SK-N-MC (cell line): ENCODE measurements at regions not wholly inside any gene's neighbourhood (a gene's known extent, or its start where the extent isn't known, plus 50 kb on each side); places are given as distances from the start of the nearest gene placed in this dataset.

Experiments
- DNase-seq: peaks from one replicate; pipeline ENCODE4 v3.0.0-alpha.2; 2011; ENCODE audit warnings: low read depth, low spot score
- H3K27ac ChIP-seq: fragments of 200-600 bp; sonication (generic); 2 replicates; pipeline ENCODE4 v1.5.1; 2016; ENCODE audit warnings: mixed run types
- H3K36me3 ChIP-seq: fragments of 200-600 bp; sonication (generic); 2 replicates; pipeline ENCODE4 v1.6.1; 2017; ENCODE audit warnings: antibody characterized with exemption, low read length, mixed read lengths; ENCODE audit not compliant: insufficient read depth
- H3K4me3 ChIP-seq: fragments of 200-600 bp; sonication (generic); 2 replicates; pipeline ENCODE4 v1.5.1; 2016
- H3K9ac ChIP-seq: fragments of 200-600 bp; sonication (generic); 2 replicates; pipeline ENCODE4 v1.8.0; 2017; ENCODE audit warnings: mixed run types, mixed read lengths; ENCODE audit not compliant: insufficient read length
- H3K9me3 ChIP-seq: fragments of 200-600 bp; sonication (generic); 2 replicates; pipeline ENCODE4 v1.6.1; 2017; ENCODE audit warnings: low read depth, mild to moderate bottlenecking, antibody characterized with exemption, low read length, moderate library complexity, mixed read lengths
- EZH2 ChIP-seq: fragments of 200-600 bp; sonication (generic); IDR thresholded peaks from one replicate; pipeline ENCODE4 v1.6.1; 2017; ENCODE audit warnings: antibody characterized with exemption
- FOXP2 ChIP-seq: optimal IDR thresholded peaks from 2 replicates; pipeline ENCODE3; 2011; ENCODE audit warnings: mild to moderate bottlenecking, moderate library complexity; ENCODE audit not compliant: insufficient read depth; ENCODE audit errors: extremely low read length, control extremely low read depth
- POLR2AphosphoS5 ChIP-seq: IDR thresholded peaks from 2 replicates; pipeline ENCODE4 v1.6.1; 2012; ENCODE audit warnings: mild to moderate bottlenecking, low read depth, low read length, borderline replicate concordance

GRCh38 chr4:136583567-136583966, 948.7 kb downstream of the PCDH18 start:
- no peaks in the 10 kb centered on the region for H3K36me3 ChIP-seq
- no peak for DNase-seq
- H3K27ac ChIP-seq = no peak overlapping the region
- TF ChIP-seq POLR2AphosphoS5 = no peak
- TF ChIP-seq FOXP2 = no peak
- TF ChIP-seq EZH2 = no peak
- H3K4me3 ChIP-seq = no peak overlapping the region
- no peak overlapping the region for H3K9ac ChIP-seq
- no peaks in the 10 kb centered on the region for H3K9me3 ChIP-seq

GRCh38 chr4:136581119-136581518, 951.2 kb downstream of the PCDH18 start:
- Histone ChIP-seq H3K27ac (no peak overlapping the region), H3K9ac (no peak overlapping the region), H3K36me3 (no peaks in the 10 kb centered on the region), H3K9me3 (no peaks in the 10 kb centered on the region), H3K4me3 (no peak overlapping the region)
- TF ChIP-seq FOXP2 = no peak
- TF ChIP-seq POLR2AphosphoS5 = no peak
- no peak for TF ChIP-seq EZH2
- no peak for DNase-seq

GRCh38 chr4:136575146-136575545, 957.1 kb downstream of the PCDH18 start:
- no peak overlapping the region for H3K27ac ChIP-seq
- no peaks in the 10 kb centered on the region for H3K36me3 ChIP-seq
- TF ChIP-seq FOXP2 = no peak
- TF ChIP-seq POLR2AphosphoS5 = no peak
- TF ChIP-seq EZH2 = no peak
- no peak for DNase-seq
- H3K9ac ChIP-seq = no peak overlapping the region
- H3K4me3 ChIP-seq = no peak overlapping the region
- H3K9me3 ChIP-seq = no peaks in the 10 kb centered on the region

- H3K36me3 ChIP-seq = no peaks in the 10 kb centered on the region
- H3K27ac ChIP-seq = no peak overlapping the region
- no peak overlapping the region for H3K9ac ChIP-seq
- no peak overlapping the region for H3K4me3 ChIP-seq
- DNase-seq = no peak
- H3K9me3 ChIP-seq = no peaks in the 10 kb centered on the region
- TF ChIP-seq POLR2AphosphoS5 = no peak
- TF ChIP-seq FOXP2 = no peak
- TF ChIP-seq EZH2 = no peak
Measured at GRCh38 chr4:136573460-136573859, 958.8 kb downstream of the PCDH18 start.

- no peak overlapping the region for H3K9ac ChIP-seq
- no peak for TF ChIP-seq EZH2
- TF ChIP-seq POLR2AphosphoS5 = no peak
- no peak for TF ChIP-seq FOXP2
- no peak overlapping the region for H3K27ac ChIP-seq
- no peaks in the 10 kb centered on the region for H3K9me3 ChIP-seq
- DNase-seq = no peak
- H3K4me3 ChIP-seq = no peak overlapping the region
- H3K36me3 ChIP-seq = no peaks in the 10 kb centered on the region
Measured at GRCh38 chr4:136571315-136571714, 961.0 kb downstream of the PCDH18 start.

GRCh38 chr4:136562834-136563233, 969.5 kb downstream of the PCDH18 start:
- Histone ChIP-seq H3K27ac (0 out of 2 replicates have a peak overlapping the region, but pooled peaks have one; percentile 32), H3K9ac (no peak overlapping the region), H3K36me3 (no peaks in the 10 kb centered on the region), H3K4me3 (no peak overlapping the region), H3K9me3 (no peaks in the 10 kb centered on the region)
- no peak for TF ChIP-seq FOXP2
- TF ChIP-seq POLR2AphosphoS5 = no peak
- no peak for TF ChIP-seq EZH2
- DNase-seq = no peak

- TF ChIP-seq POLR2AphosphoS5 = no peak
- no peak for TF ChIP-seq FOXP2
- TF ChIP-seq EZH2 = no peak
Measured at GRCh38 chr4:136558940-136559494, 973.3 kb downstream of the PCDH18 start.

GRCh38 chr4:136557396-136557795, 974.9 kb downstream of the PCDH18 start:
- Histone ChIP-seq H3K9me3 (no peaks in the 10 kb centered on the region), H3K9ac (no peak overlapping the region), H3K4me3 (no peak overlapping the region), H3K36me3 (no peaks in the 10 kb centered on the region), H3K27ac (no peak overlapping the region)
- TF ChIP-seq EZH2 = no peak
- TF ChIP-seq FOXP2 = no peak
- TF ChIP-seq POLR2AphosphoS5 = no peak
- no peak for DNase-seq

More at GRCh38 chr4:136558940-136559494, 973.3 kb downstream of the PCDH18 start:
- Histone ChIP-seq H3K9ac (no peak overlapping the region), H3K9me3 (no peaks in the 10 kb centered on the region), H3K4me3 (no peak overlapping the region), H3K27ac (no peak overlapping the region), H3K36me3 (no peaks in the 10 kb centered on the region)
- no peak for DNase-seq

GRCh38 chr4:136554033-136554432, 978.3 kb downstream of the PCDH18 start:
- Histone ChIP-seq H3K9ac (no peak overlapping the region), H3K4me3 (no peak overlapping the region), H3K9me3 (no peaks in the 10 kb centered on the region), H3K27ac (no peak overlapping the region), H3K36me3 (no peaks in the 10 kb centered on the region)
- no peak for DNase-seq
- no peak for TF ChIP-seq EZH2
- no peak for TF ChIP-seq FOXP2
- no peak for TF ChIP-seq POLR2AphosphoS5
